ENCODE measurements at regions not wholly inside any gene's neighbourhood (a gene's known extent, or its start where the extent isn't known, plus 50 kb on each side); places are given as distances from the start of the nearest gene placed in this dataset.

DNA sequence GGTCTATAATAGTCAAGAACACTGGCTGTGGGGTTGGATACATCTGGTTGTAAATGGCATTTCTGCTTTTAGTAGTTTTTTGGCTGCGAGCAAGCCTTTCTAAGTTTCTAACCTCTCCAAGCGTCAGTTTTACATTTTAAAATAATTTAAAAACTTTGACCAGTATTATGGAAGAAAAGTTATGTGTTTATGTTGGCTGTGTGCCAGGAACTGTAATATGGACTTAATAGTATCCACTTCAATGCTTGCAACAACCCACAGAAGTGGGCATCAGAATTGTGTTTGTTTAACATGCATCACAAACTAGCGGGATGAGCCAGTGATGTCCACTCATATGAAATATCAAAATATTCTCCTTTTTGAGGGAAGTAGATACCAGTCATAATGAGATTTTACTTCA, 844.2 kb downstream of the JRKL start:
- TF ChIP-seq, protein P1, sequence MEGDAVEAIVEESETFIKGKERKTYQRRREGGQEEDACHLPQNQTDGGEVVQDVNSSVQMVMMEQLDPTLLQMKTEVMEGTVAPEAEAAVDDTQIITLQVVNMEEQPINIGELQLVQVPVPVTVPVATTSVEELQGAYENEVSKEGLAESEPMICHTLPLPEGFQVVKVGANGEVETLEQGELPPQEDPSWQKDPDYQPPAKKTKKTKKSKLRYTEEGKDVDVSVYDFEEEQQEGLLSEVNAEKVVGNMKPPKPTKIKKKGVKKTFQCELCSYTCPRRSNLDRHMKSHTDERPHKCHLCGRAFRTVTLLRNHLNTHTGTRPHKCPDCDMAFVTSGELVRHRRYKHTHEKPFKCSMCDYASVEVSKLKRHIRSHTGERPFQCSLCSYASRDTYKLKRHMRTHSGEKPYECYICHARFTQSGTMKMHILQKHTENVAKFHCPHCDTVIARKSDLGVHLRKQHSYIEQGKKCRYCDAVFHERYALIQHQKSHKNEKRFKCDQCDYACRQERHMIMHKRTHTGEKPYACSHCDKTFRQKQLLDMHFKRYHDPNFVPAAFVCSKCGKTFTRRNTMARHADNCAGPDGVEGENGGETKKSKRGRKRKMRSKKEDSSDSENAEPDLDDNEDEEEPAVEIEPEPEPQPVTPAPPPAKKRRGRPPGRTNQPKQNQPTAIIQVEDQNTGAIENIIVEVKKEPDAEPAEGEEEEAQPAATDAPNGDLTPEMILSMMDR (IDR thresholded peaks at IDR 0.05), result no peak
- no peak for TF ChIP-seq POLR2A (IDR thresholded peaks at IDR 0.05)
